CD4-positive, alpha-beta memory T cell (primary cell): ENCODE measurements at regions not wholly inside any gene's neighbourhood (a gene's known extent, or its start where the extent isn't known, plus 50 kb on each side); places are given as distances from the start of the nearest gene placed in this dataset.
A peak's percentile ranks its signal among the peaks of the same experiment; 100 is the strongest.

Experiments
- CTCF ChIA-PET: fragments of 350-600 bp; sonication (Branson Sonifier 250); formaldehyde crosslinking; loops from one replicate; lab custom pipeline; 2021; ENCODE audit warnings: inconsistent platforms; ENCODE audit not compliant: partially characterized antibody; lab: Charles Lee
- POLR2A ChIA-PET: fragments of 350-600 bp; sonication (Branson Sonifier 250); formaldehyde crosslinking; loops from one replicate; lab custom pipeline; 2021; ENCODE audit not compliant: partially characterized antibody; lab: Charles Lee
- DNase-seq, 5 donors: peaks; one replicate each; pipeline versions ENCODE4 v3.0.0 to v3.0.0-alpha.2; 2020 to 2022; ENCODE audit warnings: mixed read lengths in 1 of 5
- H3K27ac ChIP-seq: one replicate; pipeline ENCODE4 v1.7.0; 2013; ENCODE audit warnings: low read depth, low read length
- H3K27me3 ChIP-seq: 2 replicates; pipeline ENCODE4 v1.7.0; 2013; ENCODE audit warnings: mild to moderate bottlenecking, low read length, moderate library complexity; ENCODE audit not compliant: insufficient read depth
- H3K36me3 ChIP-seq: 2 replicates; pipeline ENCODE4 v1.7.0; 2013; ENCODE audit warnings: mild to moderate bottlenecking, low read length, moderate library complexity; ENCODE audit not compliant: insufficient read depth
- H3K4me1 ChIP-seq: 2 replicates; pipeline ENCODE4 v1.7.0; 2013; ENCODE audit warnings: mild to moderate bottlenecking, low read length, moderate library complexity; ENCODE audit not compliant: insufficient read depth
- H3K4me3 ChIP-seq, 2 donors: one replicate each; pipeline ENCODE4 v1.7.0; 2013; ENCODE audit warnings: low read length in 2 of 2, mild to moderate bottlenecking in 1 of 2
- H3K9me3 ChIP-seq, 2 donors: one replicate each; pipeline ENCODE4 v1.7.0; 2013; ENCODE audit warnings: low read length in 2 of 2, control low read depth in 1 of 2; ENCODE audit not compliant: control insufficient read depth in 1 of 2
- H3K27ac Mint-ChIP-seq, 7 donors: one replicate each; pipeline ENCODE4 v1.8.0; 2020 to 2021; ENCODE audit warnings: mixed read lengths in 7 of 7, mild to moderate bottlenecking in 6 of 7, inconsistent platforms in 3 of 7, moderate library complexity in 3 of 7
- H3K27me3 Mint-ChIP-seq, 2 donors: one replicate each; pipeline ENCODE4 v1.8.0; 2020 to 2021; ENCODE audit warnings: mixed read lengths in 2 of 2
- H3K36me3 Mint-ChIP-seq, 2 donors: one replicate each; pipeline ENCODE4 v1.8.0; 2020 to 2021; ENCODE audit warnings: mixed read lengths in 2 of 2, inconsistent platforms in 1 of 2, mild to moderate bottlenecking in 1 of 2
- H3K4me1 Mint-ChIP-seq, 4 donors: one replicate each; pipeline ENCODE4 v1.8.0; 2020 to 2021; ENCODE audit warnings: mixed read lengths in 4 of 4, mild to moderate bottlenecking in 1 of 4
- H3K4me3 Mint-ChIP-seq, 8 donors: one replicate each; pipeline ENCODE4 v1.8.0; 2020 to 2021; ENCODE audit warnings: mixed read lengths in 8 of 8, mild to moderate bottlenecking in 7 of 8, moderate library complexity in 6 of 8, inconsistent platforms in 3 of 8
- H3K9me3 Mint-ChIP-seq, 8 donors: one replicate each; pipeline ENCODE4 v1.8.0; 2020 to 2021; ENCODE audit warnings: mixed read lengths in 8 of 8, mild to moderate bottlenecking in 5 of 8, inconsistent platforms in 3 of 8, moderate library complexity in 1 of 8
- intact Hi-C: fragments of 100-400 bp; cut with micrococcal nuclease; formaldehyde crosslinking; loops from one replicate; pipeline ENCODE4 v1.15.1; 2023

DNA sequence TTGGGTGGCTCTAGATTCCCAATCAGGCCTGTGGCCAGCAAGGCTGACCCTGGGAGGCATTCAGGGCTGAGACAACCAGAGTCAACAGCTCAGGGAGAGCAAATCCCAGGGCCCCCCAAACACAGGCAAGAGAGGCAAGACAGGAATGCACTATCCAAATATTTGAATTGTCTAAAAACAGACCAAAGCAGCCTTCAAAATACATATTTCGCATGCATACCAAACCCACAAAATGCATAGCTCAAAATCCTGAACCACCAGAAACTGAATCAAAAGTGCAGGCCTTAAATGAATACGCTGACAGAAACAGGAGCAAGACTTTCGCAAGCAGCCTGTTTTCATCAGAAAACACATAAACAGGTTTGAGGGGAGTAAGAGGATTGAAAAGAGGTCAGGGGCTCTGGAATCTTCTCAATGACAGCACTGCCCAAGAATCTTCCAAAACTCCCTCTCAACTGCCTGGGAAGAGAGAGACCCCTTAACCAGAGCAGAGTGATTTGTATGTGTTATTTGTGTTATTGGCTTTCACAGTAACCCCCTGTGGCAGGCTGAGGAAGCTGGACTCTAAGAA, 213.6 kb upstream of the CDH5 start:
- Mint-ChIP-seq H3K27ac (peak overlapping the region in 2 of 7 donors; percentile 16 to 82), H3K4me3 (no peak overlapping the region), H3K36me3 (no peaks in the 10 kb centered on the region), H3K27me3 (peaks cover 12 to 15% of the 10 kb centered on the region in 2 donors), H3K9me3 (peaks cover 0 to 1% (median 0%) of the 10 kb centered on the region in 8 donors), H3K4me1 (peaks cover 0 to 38% (median 2%) of the 10 kb centered on the region in 4 donors)
- no peak overlapping the region for H3K27ac ChIP-seq
- H3K4me3 ChIP-seq = no peak overlapping the region
- no peaks in the 10 kb centered on the region for H3K36me3 ChIP-seq
- DNase-seq = no peak
- H3K4me1 ChIP-seq = peaks cover 13% of the 10 kb centered on the region
- ChIA-PET POLR2A (no interaction called here), CTCF (no interaction called here)
- no peaks in the 10 kb centered on the region for H3K9me3 ChIP-seq
- intact Hi-C loops = no loop called here
- H3K27me3 ChIP-seq = no peaks in the 10 kb centered on the region

DNA sequence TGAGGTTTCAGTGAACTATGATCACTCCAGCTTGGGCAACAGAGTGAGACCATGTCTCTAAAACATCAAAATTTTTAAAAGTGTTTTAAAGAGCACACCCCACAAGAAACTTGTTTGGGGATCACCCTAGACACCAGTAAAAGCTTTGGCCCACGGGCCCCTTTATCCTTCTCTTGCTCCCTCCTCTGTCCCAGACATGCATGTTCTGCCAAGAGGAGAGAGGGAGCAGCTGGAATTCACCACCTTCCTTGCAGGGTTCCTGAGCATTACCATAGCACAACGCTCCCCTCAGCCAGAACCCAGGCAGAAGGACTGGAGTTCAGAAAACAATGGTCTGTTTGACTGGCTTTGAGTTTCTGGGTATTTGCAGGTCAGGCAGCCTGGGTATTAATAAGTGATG, 214.3 kb upstream of the CDH5 start:
- Histone ChIP-seq H3K4me1 (peaks cover 13% of the 10 kb centered on the region), H3K9me3 (no peaks in the 10 kb centered on the region), H3K27ac (no peak overlapping the region), H3K4me3 (no peak overlapping the region), H3K27me3 (no peaks in the 10 kb centered on the region), H3K36me3 (no peaks in the 10 kb centered on the region)
- peaks cover 12 to 15% of the 10 kb centered on the region in 2 donors for H3K27me3 Mint-ChIP-seq
- H3K4me3 Mint-ChIP-seq = no peak overlapping the region
- peaks cover 0 to 1% (median 0%) of the 10 kb centered on the region in 8 donors for H3K9me3 Mint-ChIP-seq
- no peaks in the 10 kb centered on the region for H3K36me3 Mint-ChIP-seq
- POLR2A ChIA-PET = no interaction called here
- no peak for DNase-seq
- H3K27ac Mint-ChIP-seq = peak overlapping the region in 1 of 7 donors; percentile 47
- CTCF ChIA-PET = no interaction called here
- peaks cover 0 to 38% (median 2%) of the 10 kb centered on the region in 4 donors for H3K4me1 Mint-ChIP-seq
- intact Hi-C loops = no loop called here

- DNase-seq = peak in 1 of 5 donors; percentile 29
Measured at GRCh38 chr16:66150698-66151482, 215.6 kb upstream of the CDH5 start.

DNA sequence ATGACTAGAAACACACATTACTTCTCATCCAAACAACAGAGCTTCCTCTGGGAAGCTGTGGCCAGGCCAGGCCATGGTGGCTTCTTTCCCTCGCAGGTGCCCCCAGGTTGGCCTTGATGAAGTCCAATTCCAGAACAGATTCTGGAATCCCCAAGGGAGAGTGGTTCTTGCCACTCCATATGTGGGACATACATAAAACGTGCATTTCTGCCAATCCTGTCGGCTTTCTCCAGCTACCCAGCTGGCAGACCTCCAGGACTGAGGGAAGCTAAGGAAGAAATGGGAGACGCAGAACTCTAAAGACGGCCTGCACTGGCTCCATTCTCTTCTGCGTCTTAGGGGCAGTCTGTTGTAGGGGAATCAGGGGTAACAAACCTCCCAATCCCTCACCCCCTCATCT, 219.2 kb upstream of the CDH5 start:
- ChIA-PET POLR2A (no interaction called here), CTCF (no interaction called here)
- H3K36me3 ChIP-seq = no peaks in the 10 kb centered on the region
- no peaks in the 10 kb centered on the region for H3K27me3 ChIP-seq
- no peaks in the 10 kb centered on the region for H3K9me3 ChIP-seq
- no peak overlapping the region for H3K27ac ChIP-seq
- no peak overlapping the region for H3K4me3 ChIP-seq
- peaks cover 0 to 16% (median 0%) of the 10 kb centered on the region in 4 donors for H3K4me1 Mint-ChIP-seq
- H3K9me3 Mint-ChIP-seq = no peaks in the 10 kb centered on the region
- intact Hi-C loops = no loop called here
- no peak overlapping the region for H3K27ac Mint-ChIP-seq
- peaks cover 9 to 21% of the 10 kb centered on the region in 2 donors for H3K27me3 Mint-ChIP-seq
- no peak for DNase-seq
- peaks cover 13% of the 10 kb centered on the region for H3K4me1 ChIP-seq
- no peak overlapping the region for H3K4me3 Mint-ChIP-seq
- H3K36me3 Mint-ChIP-seq = no peaks in the 10 kb centered on the region

More at GRCh38 chr16:66150698-66151482, 215.6 kb upstream of the CDH5 start:
- H3K4me1 Mint-ChIP-seq = peaks cover 0 to 30% (median 2%) of the 10 kb centered on the region in 4 donors
- peak overlapping the region in 4 of 7 donors; percentile 5 to 95 (median 75) for H3K27ac Mint-ChIP-seq
- Histone ChIP-seq H3K4me1 (peaks cover 13% of the 10 kb centered on the region), H3K27me3 (no peaks in the 10 kb centered on the region), H3K4me3 (no peak overlapping the region), H3K27ac (no peak overlapping the region), H3K9me3 (no peaks in the 10 kb centered on the region), H3K36me3 (no peaks in the 10 kb centered on the region)
- POLR2A ChIA-PET = no interaction called here
- CTCF ChIA-PET = no interaction called here
- intact Hi-C loops = no loop called here
- peak overlapping the region in 1 of 8 donors; percentile 54 for H3K4me3 Mint-ChIP-seq
- no peaks in the 10 kb centered on the region for H3K9me3 Mint-ChIP-seq
- peaks cover 10 to 14% of the 10 kb centered on the region in 2 donors for H3K27me3 Mint-ChIP-seq
- H3K36me3 Mint-ChIP-seq = no peaks in the 10 kb centered on the region

- peaks cover 10 to 22% of the 10 kb centered on the region in 2 donors for H3K27me3 Mint-ChIP-seq
- peaks cover 0 to 16% (median 0%) of the 10 kb centered on the region in 4 donors for H3K4me1 Mint-ChIP-seq
- Histone ChIP-seq H3K27me3 (no peaks in the 10 kb centered on the region), H3K4me3 (no peak overlapping the region), H3K9me3 (no peaks in the 10 kb centered on the region), H3K4me1 (peaks cover 13% of the 10 kb centered on the region), H3K36me3 (no peaks in the 10 kb centered on the region), H3K27ac (no peak overlapping the region)
- ChIA-PET CTCF (no interaction called here), POLR2A (no interaction called here)
- intact Hi-C loops = no loop called here
- no peak for DNase-seq
- H3K4me3 Mint-ChIP-seq = no peak overlapping the region
- no peaks in the 10 kb centered on the region for H3K36me3 Mint-ChIP-seq
- H3K9me3 Mint-ChIP-seq = no peaks in the 10 kb centered on the region
- no peak overlapping the region for H3K27ac Mint-ChIP-seq
Measured at GRCh38 chr16:66146798-66147197, 219.7 kb upstream of the CDH5 start.

DNA sequence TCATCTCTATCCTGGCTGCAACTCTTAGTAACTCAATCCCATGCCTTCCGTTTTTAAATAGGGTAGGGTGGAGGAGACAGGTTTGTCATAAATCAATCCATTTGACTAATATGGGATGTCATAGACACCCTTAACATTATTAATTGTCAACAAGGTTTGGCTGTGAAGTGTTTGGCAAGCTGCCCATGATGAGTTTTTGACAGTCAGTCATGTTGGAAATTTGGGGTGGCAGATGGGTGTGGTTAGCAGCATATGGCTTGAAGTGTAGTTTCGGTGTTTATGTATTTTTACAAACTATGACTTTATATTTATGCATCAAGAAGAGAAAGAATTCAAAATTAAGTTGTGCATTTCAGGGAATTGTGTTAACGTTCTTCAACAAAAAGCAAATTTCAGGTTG, 221.8 kb upstream of the CDH5 start:
- CTCF ChIA-PET = no interaction called here
- Mint-ChIP-seq H3K36me3 (no peaks in the 10 kb centered on the region), H3K4me1 (peaks cover 0 to 3% (median 0%) of the 10 kb centered on the region in 4 donors), H3K4me3 (no peak overlapping the region), H3K9me3 (no peaks in the 10 kb centered on the region), H3K27ac (peak overlapping the region in 1 of 7 donors; percentile 60), H3K27me3 (peaks cover 13 to 17% of the 10 kb centered on the region in 2 donors)
- POLR2A ChIA-PET = no interaction called here
- Histone ChIP-seq H3K27me3 (no peaks in the 10 kb centered on the region), H3K27ac (no peak overlapping the region), H3K36me3 (no peaks in the 10 kb centered on the region), H3K9me3 (no peaks in the 10 kb centered on the region), H3K4me1 (no peaks in the 10 kb centered on the region), H3K4me3 (no peak overlapping the region)
- no peak for DNase-seq
- intact Hi-C loops = no loop called here

DNA sequence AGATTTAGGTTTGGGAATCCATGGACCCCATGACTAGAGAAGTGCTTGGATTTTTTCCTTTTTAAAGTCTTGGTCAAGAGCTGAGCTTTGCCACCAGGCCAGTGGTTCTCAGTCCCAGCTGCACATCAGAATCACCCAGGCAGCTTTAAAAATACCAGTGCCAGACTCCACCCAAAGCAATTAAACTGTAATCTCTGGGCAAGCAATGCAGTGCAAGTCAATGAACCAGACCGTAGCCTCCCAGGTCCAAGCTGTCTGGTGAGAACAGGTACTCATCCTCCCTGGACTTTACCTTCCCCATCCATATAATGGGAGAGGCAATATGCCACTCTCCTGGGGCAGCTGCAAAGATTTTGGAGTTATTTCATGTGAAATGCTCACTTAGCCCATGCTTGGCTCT, 223.1 kb upstream of the CDH5 start:
- H3K4me3 Mint-ChIP-seq = no peak overlapping the region
- Histone ChIP-seq H3K4me1 (no peaks in the 10 kb centered on the region), H3K27ac (no peak overlapping the region), H3K9me3 (no peaks in the 10 kb centered on the region), H3K4me3 (no peak overlapping the region), H3K36me3 (no peaks in the 10 kb centered on the region), H3K27me3 (no peaks in the 10 kb centered on the region)
- DNase-seq = no peak
- peaks cover 0 to 3% (median 0%) of the 10 kb centered on the region in 4 donors for H3K4me1 Mint-ChIP-seq
- no peaks in the 10 kb centered on the region for H3K36me3 Mint-ChIP-seq
- no peaks in the 10 kb centered on the region for H3K9me3 Mint-ChIP-seq
- H3K27ac Mint-ChIP-seq = no peak overlapping the region
- POLR2A ChIA-PET = no interaction called here
- intact Hi-C loops = no loop called here
- peaks cover 11 to 12% of the 10 kb centered on the region in 2 donors for H3K27me3 Mint-ChIP-seq
- CTCF ChIA-PET = no interaction called here
